ENCODE measurements at regions not wholly inside any gene's neighbourhood (a gene's known extent, or its start where the extent isn't known, plus 50 kb on each side); places are given as distances from the start of the nearest gene placed in this dataset.

- no peak overlapping the region for H3K27ac ChIP-seq
- no peaks in the 10 kb centered on the region for H3K36me3 ChIP-seq
- H3K4me1 ChIP-seq = no peaks in the 10 kb centered on the region
- H3K9me3 ChIP-seq = no peaks in the 10 kb centered on the region
- H3K4me3 ChIP-seq = no peak overlapping the region
- ATAC-seq = no peak
- 68% methylated on average over 2 of the region's 5 CpGs; no CpG with 5 or more reads in 1 of the 2 donors for WGBS, 2 donors (ENCODE audit: low coverage in 1 of 2)
- TF ChIP-seq POLR2A (IDR thresholded peaks at IDR 0.05) (no peak), POLR2AphosphoS5 (IDR thresholded peaks at IDR 0.05) (no peak), EP300 (IDR thresholded peaks at IDR 0.05) (no peak), CTCF (IDR thresholded peaks at IDR 0.05) (no peak)
- H3K27me3 ChIP-seq = peaks cover 14% of the 10 kb centered on the region
Observed at GRCh38 chr14:97073622-97074021, 276.4 kb downstream of the VRK1 start.

GRCh38 chr14:97074456-97074855, 277.3 kb downstream of the VRK1 start:
- H3K36me3 ChIP-seq = no peaks in the 10 kb centered on the region
- H3K4me3 ChIP-seq = no peak overlapping the region
- TF ChIP-seq POLR2AphosphoS5 (IDR thresholded peaks at IDR 0.05) (no peak), POLR2A (IDR thresholded peaks at IDR 0.05) (no peak), EP300 (IDR thresholded peaks at IDR 0.05) (no peak), CTCF (IDR thresholded peaks at IDR 0.05) (no peak)
- 63 to 68% methylated on average over 4 to 6 of the region's 6 CpGs for WGBS, 2 donors (ENCODE audit: low coverage in 1 of 2)
- no peaks in the 10 kb centered on the region for H3K9me3 ChIP-seq
- H3K27ac ChIP-seq = no peak overlapping the region
- H3K4me1 ChIP-seq = no peaks in the 10 kb centered on the region
- no peak for ATAC-seq
- H3K27me3 ChIP-seq = peaks cover 8% of the 10 kb centered on the region

GRCh38 chr14:97074856-97075255, 277.7 kb downstream of the VRK1 start:
- Histone ChIP-seq H3K4me1 (no peaks in the 10 kb centered on the region), H3K9me3 (no peaks in the 10 kb centered on the region), H3K4me3 (no peak overlapping the region), H3K27ac (no peak overlapping the region), H3K27me3 (peaks cover 8% of the 10 kb centered on the region), H3K36me3 (no peaks in the 10 kb centered on the region)
- 26 to 61% methylated on average over 5 to 6 of the region's 6 CpGs for WGBS, 2 donors (ENCODE audit: low coverage in 1 of 2)
- TF ChIP-seq CTCF (IDR thresholded peaks at IDR 0.05) (no peak), POLR2A (IDR thresholded peaks at IDR 0.05) (no peak), EP300 (IDR thresholded peaks at IDR 0.05) (no peak), POLR2AphosphoS5 (IDR thresholded peaks at IDR 0.05) (no peak)
- no peak for ATAC-seq

DNA sequence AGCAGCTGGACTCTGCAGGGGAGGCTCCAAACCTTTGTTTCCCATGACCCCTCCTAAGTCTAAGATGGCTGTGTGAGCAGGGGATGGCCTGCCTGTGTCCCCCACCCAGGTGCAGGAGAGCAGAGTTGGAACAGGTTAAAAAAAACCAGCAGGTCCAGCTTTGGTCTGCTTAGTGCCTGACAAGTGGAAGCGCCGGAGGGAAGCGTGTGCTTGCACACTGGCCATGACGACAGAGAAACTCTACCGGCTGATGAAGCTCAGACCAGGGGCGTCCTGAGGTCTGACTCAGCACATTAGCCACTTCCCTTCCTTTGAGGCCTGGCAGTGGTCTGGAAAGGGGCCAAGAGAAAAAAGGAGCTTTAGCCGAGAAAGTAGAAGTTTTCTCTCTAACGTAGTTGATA, 280.1 kb downstream of the VRK1 start:
- no peaks in the 10 kb centered on the region for H3K36me3 ChIP-seq
- 15% methylated on average over 8 of the region's 8 CpGs; no CpG with 5 or more reads in 1 of the 2 donors for WGBS, 2 donors (ENCODE audit: low coverage in 1 of 2)
- ATAC-seq = peak; percentile 63
- H3K4me3 ChIP-seq = no peak overlapping the region
- TF ChIP-seq CTCF (IDR thresholded peaks at IDR 0.05) = no peak
- no peak for TF ChIP-seq EP300 (IDR thresholded peaks at IDR 0.05)
- TF ChIP-seq POLR2A (IDR thresholded peaks at IDR 0.05) = no peak
- no peak for TF ChIP-seq POLR2AphosphoS5 (IDR thresholded peaks at IDR 0.05)
- no peaks in the 10 kb centered on the region for H3K4me1 ChIP-seq
- no peak overlapping the region for H3K27ac ChIP-seq
- no peaks in the 10 kb centered on the region for H3K9me3 ChIP-seq
- H3K27me3 ChIP-seq = peaks cover 8% of the 10 kb centered on the region

DNA sequence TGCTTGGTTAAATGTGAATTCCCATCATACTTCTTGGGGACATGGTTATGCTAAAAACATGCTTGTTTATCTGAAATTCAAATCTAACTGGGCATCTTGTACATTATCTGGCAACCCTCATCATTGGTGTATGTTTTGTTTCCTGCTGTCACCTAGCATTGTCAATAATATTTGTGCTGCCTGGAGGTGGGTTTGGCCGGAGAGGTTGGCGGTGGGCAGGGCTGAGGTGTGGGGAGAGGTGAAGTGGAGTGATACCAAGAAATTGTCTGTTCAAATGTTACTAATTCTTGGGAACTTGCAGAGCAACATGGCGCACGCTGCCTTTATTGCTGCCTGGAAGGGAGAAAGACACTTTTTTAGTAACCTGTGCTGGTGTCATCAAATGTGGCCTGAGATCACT, 280.5 kb downstream of the VRK1 start:
- Histone ChIP-seq H3K4me1 (no peaks in the 10 kb centered on the region), H3K27me3 (peaks cover 8% of the 10 kb centered on the region), H3K4me3 (no peak overlapping the region), H3K27ac (no peak overlapping the region), H3K36me3 (no peaks in the 10 kb centered on the region), H3K9me3 (no peaks in the 10 kb centered on the region)
- TF ChIP-seq EP300 (IDR thresholded peaks at IDR 0.05) = no peak
- no peak for TF ChIP-seq POLR2AphosphoS5 (IDR thresholded peaks at IDR 0.05)
- TF ChIP-seq POLR2A (IDR thresholded peaks at IDR 0.05) = no peak
- TF ChIP-seq CTCF (IDR thresholded peaks at IDR 0.05) = no peak
- WGBS, 2 donors (ENCODE audit: low coverage in 1 of 2) = 77 to 78% methylated on average over 4 of the region's 4 CpGs
- ATAC-seq = no peak
